ENCODE measurements at regions not wholly inside any gene's neighbourhood (a gene's known extent, or its start where the extent isn't known, plus 50 kb on each side); places are given as distances from the start of the nearest gene placed in this dataset.

DNA sequence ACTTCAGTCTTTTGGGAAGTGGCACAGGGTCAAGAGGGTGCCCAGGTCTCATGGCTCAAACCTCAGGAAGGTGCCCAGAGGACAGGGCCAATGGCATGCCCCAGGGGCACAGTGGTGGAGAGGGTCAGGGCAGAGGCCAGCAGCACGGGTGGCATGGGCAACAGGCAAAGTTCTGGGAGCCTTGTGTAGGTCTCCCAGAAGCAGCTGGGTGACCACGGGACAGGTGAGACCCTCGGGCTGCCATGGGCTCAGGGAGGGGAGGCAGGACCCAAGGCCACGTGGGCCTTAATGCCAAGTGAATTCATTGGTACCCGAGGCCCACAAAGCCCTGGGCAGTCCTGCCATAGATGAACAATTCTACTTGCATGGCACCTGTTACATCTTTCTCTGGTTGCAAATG, 72.4 kb upstream of the ADAMTS2 start:
- TF ChIP-seq ZFPM2 (CRISPR knock-in tag; IDR thresholded peaks at IDR 0.05) (no peak), ZNF644 (tag; IDR thresholded peaks at IDR 0.05; ENCODE audit: low read depth) (no peak), ZNF316 (IDR thresholded peaks at IDR 0.05) (no peak), ETV5 (CRISPR knock-in tag; IDR thresholded peaks at IDR 0.05; ENCODE audit: low read depth) (no peak), HDAC3 (IDR thresholded peaks at IDR 0.05; ENCODE audit: borderline replicate concordance, partially characterized antibody) (no peak), BRD9 (IDR thresholded peaks at IDR 0.05; ENCODE audit: low read depth, partially characterized antibody) (no peak), HDAC6 (IDR thresholded peaks at IDR 0.05; ENCODE audit: low read depth, low read length) (no peak), HNRNPK (IDR thresholded peaks at IDR 0.05; ENCODE audit: low read depth, low read length, poor library complexity, severe bottlenecking) (no peak), BRD4 (IDR thresholded peaks at IDR 0.05) (no peak), ZNF76 (CRISPR knock-in tag; IDR thresholded peaks at IDR 0.05; ENCODE audit: borderline replicate concordance) (no peak), CREM (IDR thresholded peaks at IDR 0.05; ENCODE audit: low read depth) (no peak)
- TF ChIP-seq, protein P1, sequence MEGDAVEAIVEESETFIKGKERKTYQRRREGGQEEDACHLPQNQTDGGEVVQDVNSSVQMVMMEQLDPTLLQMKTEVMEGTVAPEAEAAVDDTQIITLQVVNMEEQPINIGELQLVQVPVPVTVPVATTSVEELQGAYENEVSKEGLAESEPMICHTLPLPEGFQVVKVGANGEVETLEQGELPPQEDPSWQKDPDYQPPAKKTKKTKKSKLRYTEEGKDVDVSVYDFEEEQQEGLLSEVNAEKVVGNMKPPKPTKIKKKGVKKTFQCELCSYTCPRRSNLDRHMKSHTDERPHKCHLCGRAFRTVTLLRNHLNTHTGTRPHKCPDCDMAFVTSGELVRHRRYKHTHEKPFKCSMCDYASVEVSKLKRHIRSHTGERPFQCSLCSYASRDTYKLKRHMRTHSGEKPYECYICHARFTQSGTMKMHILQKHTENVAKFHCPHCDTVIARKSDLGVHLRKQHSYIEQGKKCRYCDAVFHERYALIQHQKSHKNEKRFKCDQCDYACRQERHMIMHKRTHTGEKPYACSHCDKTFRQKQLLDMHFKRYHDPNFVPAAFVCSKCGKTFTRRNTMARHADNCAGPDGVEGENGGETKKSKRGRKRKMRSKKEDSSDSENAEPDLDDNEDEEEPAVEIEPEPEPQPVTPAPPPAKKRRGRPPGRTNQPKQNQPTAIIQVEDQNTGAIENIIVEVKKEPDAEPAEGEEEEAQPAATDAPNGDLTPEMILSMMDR (IDR thresholded peaks at IDR 0.05 in 2 of 3, conservative IDR thresholded peaks at IDR 0.05 in 1 of 3; ENCODE audit: insufficient read depth in 2 of 3, low read depth in 1 of 3, low read length in 3 of 3): no peak

Measured in K562 (cell line).